ENCODE measurements at regions not wholly inside any gene's neighbourhood (a gene's known extent, or its start where the extent isn't known, plus 50 kb on each side); places are given as distances from the start of the nearest gene placed in this dataset.

DNA sequence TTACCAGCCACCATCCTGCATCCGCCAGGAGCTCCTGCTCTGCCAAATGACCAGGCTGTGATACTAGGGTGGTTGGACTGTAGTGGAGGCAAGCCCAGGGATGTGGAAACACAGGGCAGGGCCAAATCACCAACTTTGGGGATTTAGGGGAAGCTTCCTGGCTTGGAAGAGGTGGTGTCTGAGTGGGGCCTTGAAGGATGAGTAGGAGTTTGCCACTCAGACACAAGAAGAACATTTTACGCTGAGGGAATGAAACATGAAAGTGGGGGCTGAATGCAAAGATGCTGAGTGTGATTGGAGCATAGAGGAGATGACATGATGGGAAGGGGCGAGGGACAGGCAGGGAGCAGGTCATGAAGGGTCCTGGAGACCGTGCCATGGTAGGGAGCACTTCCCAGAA lies 329.5 kb downstream of the RPS24 start:
- Histone ChIP-seq H3K4me3 (no peak overlapping the region), H3K4me1 (peaks cover 5 to 9% (median 7%) of the 10 kb centered on the region in 4 donors), H3K27me3 (no peaks in the 10 kb centered on the region), H3K9me3 (no peaks in the 10 kb centered on the region), H3K27ac (no peak overlapping the region), H3K36me3 (no peaks in the 10 kb centered on the region)
- 95 to 98% methylated on average over 4 of the region's 4 CpGs for WGBS, 2 donors
- DNase-seq, result no peak
- TF ChIP-seq EP300 (IDR thresholded peaks at IDR 0.05) (no peak), POLR2AphosphoS5 (IDR thresholded peaks at IDR 0.05) (no peak), POLR2A (IDR thresholded peaks at IDR 0.05) (no peak)
- TF ChIP-seq, protein P1, sequence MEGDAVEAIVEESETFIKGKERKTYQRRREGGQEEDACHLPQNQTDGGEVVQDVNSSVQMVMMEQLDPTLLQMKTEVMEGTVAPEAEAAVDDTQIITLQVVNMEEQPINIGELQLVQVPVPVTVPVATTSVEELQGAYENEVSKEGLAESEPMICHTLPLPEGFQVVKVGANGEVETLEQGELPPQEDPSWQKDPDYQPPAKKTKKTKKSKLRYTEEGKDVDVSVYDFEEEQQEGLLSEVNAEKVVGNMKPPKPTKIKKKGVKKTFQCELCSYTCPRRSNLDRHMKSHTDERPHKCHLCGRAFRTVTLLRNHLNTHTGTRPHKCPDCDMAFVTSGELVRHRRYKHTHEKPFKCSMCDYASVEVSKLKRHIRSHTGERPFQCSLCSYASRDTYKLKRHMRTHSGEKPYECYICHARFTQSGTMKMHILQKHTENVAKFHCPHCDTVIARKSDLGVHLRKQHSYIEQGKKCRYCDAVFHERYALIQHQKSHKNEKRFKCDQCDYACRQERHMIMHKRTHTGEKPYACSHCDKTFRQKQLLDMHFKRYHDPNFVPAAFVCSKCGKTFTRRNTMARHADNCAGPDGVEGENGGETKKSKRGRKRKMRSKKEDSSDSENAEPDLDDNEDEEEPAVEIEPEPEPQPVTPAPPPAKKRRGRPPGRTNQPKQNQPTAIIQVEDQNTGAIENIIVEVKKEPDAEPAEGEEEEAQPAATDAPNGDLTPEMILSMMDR (IDR thresholded peaks at IDR 0.05), result no peak
- ATAC-seq (ENCODE audit: low FRiP score in 2 of 2), result no peak

GRCh38 chr10:78365694-78366093 lies 332.0 kb downstream of the RPS24 start:
- no peaks in the 10 kb centered on the region for H3K36me3 ChIP-seq
- H3K4me1 ChIP-seq, result peaks cover 5 to 9% (median 7%) of the 10 kb centered on the region in 4 donors
- H3K27me3 ChIP-seq, result no peaks in the 10 kb centered on the region
- H3K27ac ChIP-seq, result no peak overlapping the region
- H3K9me3 ChIP-seq, result no peaks in the 10 kb centered on the region
- WGBS, 2 donors, result 76 to 78% methylated on average over 4 of the region's 4 CpGs
- TF ChIP-seq POLR2AphosphoS5 (IDR thresholded peaks at IDR 0.05), result no peak
- no peak for TF ChIP-seq EP300 (IDR thresholded peaks at IDR 0.05)
- TF ChIP-seq POLR2A (IDR thresholded peaks at IDR 0.05), result no peak
- TF ChIP-seq, protein P1 (IDR thresholded peaks at IDR 0.05), result no peak
- no peak overlapping the region for H3K4me3 ChIP-seq
- ATAC-seq (ENCODE audit: low FRiP score in 2 of 2) (no peak), DNase-seq (no peak)

- H3K9me3 ChIP-seq, result no peaks in the 10 kb centered on the region
- WGBS, 2 donors, result 73 to 80% methylated on average over 13 to 14 of the region's 15 CpGs
- no peaks in the 10 kb centered on the region for H3K36me3 ChIP-seq
- H3K4me3 ChIP-seq, result no peak overlapping the region
- H3K27me3 ChIP-seq, result no peaks in the 10 kb centered on the region
- peak in 1 of 2 donors; percentile 10 for TF ChIP-seq POLR2AphosphoS5 (IDR thresholded peaks at IDR 0.05)
- TF ChIP-seq EP300 (IDR thresholded peaks at IDR 0.05), result no peak
- H3K27ac ChIP-seq, result no peak overlapping the region
- ATAC-seq (ENCODE audit: low FRiP score in 2 of 2) (no peak), DNase-seq (peak; percentile 23 to 68)
- peaks cover 5 to 9% (median 7%) of the 10 kb centered on the region in 4 donors for H3K4me1 ChIP-seq
These were observed 333.2 kb downstream of the RPS24 start for GRCh38 chr10:78366663-78367411.

DNA sequence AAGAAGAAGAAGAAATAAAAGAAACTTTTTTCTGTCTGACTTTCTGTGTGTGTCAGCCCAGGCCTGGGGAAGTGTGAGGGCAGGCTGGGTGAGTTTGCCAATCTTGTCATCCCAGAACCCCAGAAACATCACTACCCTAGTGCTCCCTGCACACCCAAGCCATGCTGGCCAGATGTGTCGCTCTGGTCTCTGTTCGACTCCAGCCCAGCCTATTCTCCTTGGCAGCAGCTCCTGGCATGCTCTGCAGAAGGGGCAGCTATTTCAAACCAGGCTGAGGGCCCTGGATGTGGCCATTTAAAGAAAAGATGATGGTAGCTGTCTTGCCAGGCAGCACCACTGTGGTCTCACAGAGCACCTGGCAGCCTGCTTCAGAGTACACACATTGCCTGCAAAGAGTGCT lies 334.1 kb downstream of the RPS24 start:
- peaks cover 0 to under 1% (median 0%) of the 10 kb centered on the region in 4 donors for H3K4me1 ChIP-seq
- DNase-seq (no peak), ATAC-seq (ENCODE audit: low FRiP score in 2 of 2) (no peak)
- H3K27ac ChIP-seq, result no peak overlapping the region
- 75 to 91% methylated on average over 2 of the region's 2 CpGs for WGBS, 2 donors
- H3K27me3 ChIP-seq, result no peaks in the 10 kb centered on the region
- H3K4me3 ChIP-seq, result no peak overlapping the region
- no peaks in the 10 kb centered on the region for H3K36me3 ChIP-seq
- TF ChIP-seq, protein P1 (IDR thresholded peaks at IDR 0.05), result no peak
- TF ChIP-seq POLR2AphosphoS5 (IDR thresholded peaks at IDR 0.05), result no peak
- TF ChIP-seq POLR2A (IDR thresholded peaks at IDR 0.05), result no peak
- TF ChIP-seq EP300 (IDR thresholded peaks at IDR 0.05), result no peak
- no peaks in the 10 kb centered on the region for H3K9me3 ChIP-seq

GRCh38 chr10:78371136-78371535 lies 337.5 kb downstream of the RPS24 start:
- 56 to 66% methylated on average over 4 of the region's 4 CpGs for WGBS, 2 donors

More at GRCh38 chr10:78371136-78371535, 337.5 kb downstream of the RPS24 start:
- Histone ChIP-seq H3K27me3 (no peaks in the 10 kb centered on the region), H3K36me3 (no peaks in the 10 kb centered on the region), H3K27ac (no peak overlapping the region), H3K4me3 (no peak overlapping the region), H3K4me1 (no peaks in the 10 kb centered on the region), H3K9me3 (no peaks in the 10 kb centered on the region)
- TF ChIP-seq POLR2AphosphoS5 (IDR thresholded peaks at IDR 0.05) (no peak), EP300 (IDR thresholded peaks at IDR 0.05) (no peak), POLR2A (IDR thresholded peaks at IDR 0.05) (no peak)
- TF ChIP-seq, protein P1 (IDR thresholded peaks at IDR 0.05), result no peak
- no peak for DNase-seq
- no peak for ATAC-seq (ENCODE audit: low FRiP score in 2 of 2)
